Ovary (tissue), 7 donors: ENCODE measurements at regions not wholly inside any gene's neighbourhood (a gene's known extent, or its start where the extent isn't known, plus 50 kb on each side); places are given as distances from the start of the nearest gene placed in this dataset.

Experiments used
- DNase-seq, 5 donors: peaks; one replicate each; pipeline ENCODE4 v3.0.0-alpha.2; 2019 to 2020
- H3K27ac ChIP-seq, 2 donors: fragments of 200-600 bp; one replicate each; pipeline versions ENCODE4 v1.5.1 to v1.8.0; 2019 to 2022
- H3K27me3 ChIP-seq: fragments of 200-600 bp; one replicate; pipeline ENCODE4 v1.8.0; 2022
- H3K36me3 ChIP-seq: fragments of 200-600 bp; sonication (generic); one replicate; pipeline ENCODE4 v1.5.1; 2019
- H3K4me1 ChIP-seq: one replicate; pipeline ENCODE4 v1.8.1; 2013; ENCODE audit warnings: mild to moderate bottlenecking, moderate library complexity; ENCODE audit not compliant: insufficient read depth
- H3K4me3 ChIP-seq: fragments of 200-600 bp; sonication (generic); one replicate; pipeline ENCODE4 v1.5.1; 2017
- H3K9me3 ChIP-seq, 2 donors: fragments of 200-600 bp in 1 of 2; sonication (generic) in 1 of 2; one replicate each; pipeline versions ENCODE4 v1.5.1 to v1.8.1; 2013 to 2019; ENCODE audit warnings: mild to moderate bottlenecking in 1 of 2, moderate library complexity in 1 of 2
- CTCF ChIP-seq, 3 donors: fragments of 450-650 bp in 2 of 3; fragments of 200-600 bp in 1 of 3; IDR thresholded peaks; one replicate each; pipeline versions ENCODE4 v1.5.1 to v1.8.0; 2016 to 2022; ENCODE audit warnings: antibody characterized with exemption in 3 of 3, mild to moderate bottlenecking in 1 of 3
- EP300 ChIP-seq: sonication (generic); formaldehyde crosslinking; IDR thresholded peaks from one replicate; pipeline ENCODE4 v1.6.1; 2017; ENCODE audit warnings: antibody characterized with exemption
- POLR2A ChIP-seq: fragments of 450-650 bp; IDR thresholded peaks from one replicate; pipeline ENCODE4 v1.6.1; 2017; ENCODE audit warnings: antibody characterized with exemption, mild to moderate bottlenecking, moderate library complexity
- WGBS, 3 donors: extraction: QIAGEN DNeasy Blood & Tissue Kit in 1 of 3; methylation state at CpG; one replicate each; pipeline versions ENCODE4 v1.1.5 to v1.1.7; 2013 to 2017; 5-methylcytosine and 5-hydroxymethylcytosine counted together
- intact Hi-C, 4 donors: fragments of 100-400 bp; cut with DNase I; formaldehyde crosslinking; loops; one replicate each; pipeline versions ENCODE4 v1.11.0 to v1.15.1; 2022 to 2023
- donor health status: DM: no; HTN: no; CAD: no; lungs with moderate emphysema.
- donor health status: DM: no; HTN: no; CAD: no.
- donor health status: Bipolar disorder and iron deficiency.
- donor health status: DM: no; HTN: no; CAD: no.
- donor health status: DM: yes; HTN: yes; CAD: no.

DNA sequence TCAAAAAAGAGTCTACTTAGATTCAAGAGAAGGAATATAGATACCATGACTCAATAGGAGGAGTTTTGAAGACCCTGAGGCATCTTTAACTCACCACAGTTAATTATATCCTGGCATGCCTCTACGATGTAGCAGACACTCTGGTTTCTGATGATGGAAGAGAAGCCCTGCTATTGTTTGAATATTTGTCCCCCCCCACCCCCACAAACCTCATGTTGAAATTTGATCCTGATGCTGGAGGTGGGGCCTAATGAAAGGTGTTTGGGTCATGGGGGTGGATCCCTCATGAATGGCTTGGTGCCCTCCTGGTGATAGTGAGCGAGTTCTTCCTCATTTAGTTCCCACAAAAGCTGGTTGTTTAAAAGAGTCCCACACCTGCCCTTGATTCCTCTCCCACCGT, 147.9 kb upstream of the TBCA start:
- TF ChIP-seq POLR2A: no peak
- no peak for TF ChIP-seq EP300
- no peak for TF ChIP-seq CTCF (IDR thresholded peaks at IDR 0.05)
- 39 to 46% (median 46%) methylated on average over 3 of the region's 3 CpGs for WGBS, 3 donors
- intact Hi-C loops: no loop called here
- Histone ChIP-seq H3K9me3 (no peaks in the 10 kb centered on the region), H3K27ac (no peak overlapping the region), H3K4me1 (no peaks in the 10 kb centered on the region), H3K27me3 (no peaks in the 10 kb centered on the region), H3K36me3 (no peaks in the 10 kb centered on the region), H3K4me3 (no peak overlapping the region)
- no peak for DNase-seq

DNA sequence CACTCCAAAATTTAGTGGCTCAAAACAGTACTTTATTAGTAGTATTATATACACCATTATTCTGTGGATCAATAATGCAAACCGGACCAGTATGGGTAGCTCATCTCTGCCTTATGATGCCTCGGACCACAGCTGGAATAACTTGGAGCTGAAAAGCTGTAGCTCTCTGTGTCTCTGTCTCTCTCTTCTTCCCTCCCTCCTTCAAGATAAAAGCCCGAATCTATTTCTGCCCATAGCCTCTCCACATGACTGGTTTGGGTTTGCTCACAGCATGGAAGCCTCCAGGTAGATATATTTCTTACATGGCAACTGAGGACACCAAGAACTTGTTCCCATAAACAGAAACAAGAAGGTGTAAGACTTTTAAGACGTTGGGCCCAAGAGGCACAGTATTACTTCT, 147.5 kb upstream of the TBCA start:
- WGBS, 3 donors: 68 to 74% (median 71%) methylated on average over 4 of the region's 4 CpGs
- TF ChIP-seq CTCF (IDR thresholded peaks at IDR 0.05): no peak
- TF ChIP-seq POLR2A: no peak
- no peak for TF ChIP-seq EP300
- intact Hi-C loops: no loop called here
- DNase-seq: no peak
- Histone ChIP-seq H3K4me3 (no peak overlapping the region), H3K4me1 (no peaks in the 10 kb centered on the region), H3K27ac (no peak overlapping the region), H3K9me3 (no peaks in the 10 kb centered on the region), H3K36me3 (no peaks in the 10 kb centered on the region), H3K27me3 (no peaks in the 10 kb centered on the region)

DNA sequence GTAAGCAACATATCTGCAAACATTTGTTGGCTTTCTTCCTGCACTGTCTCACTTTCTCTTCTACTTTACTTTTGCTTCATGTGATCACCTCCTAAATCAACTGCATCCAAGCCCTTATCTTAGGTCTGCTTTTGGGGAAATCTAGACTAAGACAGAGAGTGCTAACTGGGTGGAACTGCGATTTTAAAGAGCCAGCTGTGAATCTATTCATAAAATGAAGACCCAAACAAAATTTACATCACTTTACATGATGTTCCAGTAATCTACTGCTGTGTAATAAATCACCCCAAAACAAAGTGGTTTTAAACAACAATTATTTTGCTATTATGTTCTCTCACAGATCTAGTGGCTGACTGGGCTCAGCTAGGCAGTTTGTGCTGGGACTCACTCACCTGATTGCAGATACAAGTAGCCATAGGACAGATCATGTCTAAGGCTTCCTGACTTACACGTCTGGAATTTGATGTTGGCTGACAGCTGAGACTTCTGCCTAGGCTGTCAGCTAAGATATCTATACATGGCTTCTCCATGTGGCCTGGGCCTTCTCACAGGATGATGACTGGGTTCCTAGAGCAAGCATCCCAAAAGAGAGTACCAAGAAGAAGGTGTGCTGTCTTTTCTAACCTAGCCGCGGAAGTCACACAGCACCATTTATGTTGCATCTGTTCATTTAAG, 145.1 kb upstream of the TBCA start:
- H3K27ac ChIP-seq: no peak overlapping the region

DNA sequence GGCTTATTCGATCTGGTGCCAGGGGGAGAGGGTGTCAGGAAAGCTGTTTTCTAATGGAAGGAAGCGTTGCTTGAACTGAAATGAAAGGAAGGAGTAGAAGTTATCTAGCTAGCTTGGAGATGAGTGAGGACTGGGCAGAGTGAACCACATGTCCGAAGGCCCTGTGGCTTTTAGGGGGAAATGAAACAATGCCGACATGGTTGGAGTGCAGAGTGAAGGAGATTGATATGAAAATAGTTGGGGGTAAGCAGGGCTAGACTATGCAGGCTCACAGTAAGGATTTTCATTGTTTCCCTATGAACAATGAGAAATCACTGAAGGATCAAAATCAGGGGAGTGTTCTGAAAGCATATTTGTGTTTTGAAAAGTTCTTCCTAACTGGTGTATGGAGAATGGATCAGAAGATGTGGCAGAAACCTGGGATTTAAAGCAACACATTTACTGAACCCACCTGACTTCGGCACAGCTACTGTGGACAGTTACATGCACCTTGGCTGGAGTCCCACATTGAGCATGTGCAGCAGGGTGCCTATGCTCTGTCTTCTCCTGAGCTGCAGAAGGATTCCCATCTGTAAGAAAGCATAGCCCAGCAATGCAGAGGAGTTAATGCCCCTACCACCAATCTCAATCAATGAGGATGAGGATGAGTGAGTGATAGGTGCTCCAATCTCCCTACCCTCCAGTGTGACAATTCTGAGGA, 144.4 kb upstream of the TBCA start:
- Histone ChIP-seq H3K4me3 (no peak overlapping the region), H3K4me1 (no peaks in the 10 kb centered on the region), H3K9me3 (no peaks in the 10 kb centered on the region), H3K27me3 (no peaks in the 10 kb centered on the region), H3K27ac (no peak overlapping the region), H3K36me3 (no peaks in the 10 kb centered on the region)
- intact Hi-C loops: no loop called here
- TF ChIP-seq EP300: no peak
- TF ChIP-seq POLR2A: no peak
- no peak for TF ChIP-seq CTCF (IDR thresholded peaks at IDR 0.05)
- 70 to 78% (median 73%) methylated on average over 5 of the region's 5 CpGs for WGBS, 3 donors
- no peak for DNase-seq

More for the DNA sequence above, 145.1 kb upstream of the TBCA start:
- Histone ChIP-seq H3K9me3 (no peaks in the 10 kb centered on the region), H3K27me3 (no peaks in the 10 kb centered on the region), H3K4me1 (no peaks in the 10 kb centered on the region), H3K36me3 (no peaks in the 10 kb centered on the region), H3K4me3 (no peak overlapping the region)
- intact Hi-C loops: no loop called here
- TF ChIP-seq POLR2A (no peak), EP300 (no peak), CTCF (IDR thresholded peaks at IDR 0.05) (no peak)
- no peak for DNase-seq
- WGBS, 3 donors: 85 to 89% (median 87%) methylated on average over 4 of the region's 4 CpGs
